Mesothelial cell of epicardium (in vitro differentiated cells): ENCODE measurements at regions not wholly inside any gene's neighbourhood (a gene's known extent, or its start where the extent isn't known, plus 50 kb on each side); places are given as distances from the start of the nearest gene placed in this dataset.

Experiments
- DNase-seq, 2 experiments: peaks; one replicate each; pipeline ENCODE4 v3.0.0; 2021; ENCODE audit warnings: low spot score in 2 of 2; ENCODE audit not compliant: unreplicated experiment in 2 of 2
- H3K27ac Mint-ChIP-seq: 2 replicates; pipeline ENCODE4 v1.8.0; 2021; ENCODE audit warnings: mixed read lengths
- H3K27me3 Mint-ChIP-seq: 2 replicates; pipeline ENCODE4 v1.8.0; 2021; ENCODE audit warnings: low read depth, mixed read lengths
- H3K36me3 Mint-ChIP-seq: 2 replicates; pipeline ENCODE4 v1.8.0; 2021; ENCODE audit warnings: mixed read lengths
- H3K4me1 Mint-ChIP-seq: 2 replicates; pipeline ENCODE4 v1.8.0; 2021; ENCODE audit warnings: mixed read lengths
- H3K4me3 Mint-ChIP-seq: 2 replicates; pipeline ENCODE4 v1.8.0; 2021; ENCODE audit warnings: mild to moderate bottlenecking, moderate library complexity, mixed read lengths
- H3K9me3 Mint-ChIP-seq: 2 replicates; pipeline ENCODE4 v1.8.0; 2021; ENCODE audit warnings: mixed read lengths
- CTCF ChIP-seq: fragments of 200-600 bp; sonication (generic); IDR thresholded peaks from one replicate; pipeline ENCODE4 v1.5.0; 2021; ENCODE audit warnings: antibody characterized with exemption; ENCODE audit not compliant: unreplicated experiment

- peaks cover 8% of the 10 kb centered on the region for H3K27me3 Mint-ChIP-seq
- TF ChIP-seq CTCF: no peak
- DNase-seq: no peak
- no peaks in the 10 kb centered on the region for H3K36me3 Mint-ChIP-seq
- no peaks in the 10 kb centered on the region for H3K9me3 Mint-ChIP-seq
- no peak overlapping the region for H3K27ac Mint-ChIP-seq
- H3K4me1 Mint-ChIP-seq: peaks cover 40% of the 10 kb centered on the region
- no peak overlapping the region for H3K4me3 Mint-ChIP-seq
These were observed 615.6 kb upstream of the CDH2 start for GRCh38 chr18:28792404-28793086.

- Mint-ChIP-seq H3K27me3 (peaks cover 8% of the 10 kb centered on the region), H3K4me1 (peaks cover 40% of the 10 kb centered on the region), H3K27ac (no peak overlapping the region), H3K4me3 (no peak overlapping the region), H3K36me3 (no peaks in the 10 kb centered on the region), H3K9me3 (no peaks in the 10 kb centered on the region)
- TF ChIP-seq CTCF: no peak
- no peak for DNase-seq
These were observed 614.2 kb upstream of the CDH2 start for GRCh38 chr18:28791101-28791500.

- Mint-ChIP-seq H3K4me1 (peaks cover 32% of the 10 kb centered on the region), H3K9me3 (no peaks in the 10 kb centered on the region), H3K36me3 (no peaks in the 10 kb centered on the region), H3K27me3 (peaks cover 8% of the 10 kb centered on the region), H3K27ac (no peak overlapping the region), H3K4me3 (no peak overlapping the region)
- TF ChIP-seq CTCF: no peak
- DNase-seq: no peak
These were observed 612.6 kb upstream of the CDH2 start for GRCh38 chr18:28789502-28789901.

GRCh38 chr18:28786926-28787325 lies 610.0 kb upstream of the CDH2 start:
- H3K4me3 Mint-ChIP-seq: no peak overlapping the region
- no peak for TF ChIP-seq CTCF
- H3K4me1 Mint-ChIP-seq: peaks cover 19% of the 10 kb centered on the region
- peaks cover 7% of the 10 kb centered on the region for H3K27me3 Mint-ChIP-seq
- no peaks in the 10 kb centered on the region for H3K9me3 Mint-ChIP-seq
- no peak overlapping the region for H3K27ac Mint-ChIP-seq
- no peak for DNase-seq
- H3K36me3 Mint-ChIP-seq: no peaks in the 10 kb centered on the region

- Mint-ChIP-seq H3K27me3 (no peaks in the 10 kb centered on the region), H3K27ac (no peak overlapping the region), H3K36me3 (no peaks in the 10 kb centered on the region), H3K9me3 (peaks cover 4% of the 10 kb centered on the region), H3K4me1 (peaks cover 4% of the 10 kb centered on the region), H3K4me3 (no peak overlapping the region)
- DNase-seq: no peak
- TF ChIP-seq CTCF: no peak
These were observed 604.9 kb upstream of the CDH2 start for GRCh38 chr18:28781616-28782362.
